ENCODE measurements at regions not wholly inside any gene's neighbourhood (a gene's known extent, or its start where the extent isn't known, plus 50 kb on each side); places are given as distances from the start of the nearest gene placed in this dataset.
"Not testable (repeated sequence)": the region's sequence is repeated elsewhere in the genome, so short reads cannot be mapped to it uniquely, and the experiment has no call there.

- in situ Hi-C loops (cut with MboI; ENCODE audit: low sequenced_read_pairs) = no loop called here
These were observed 144.0 kb upstream of the ITGB1 start for GRCh38 chr10:33102071-33102470.

GRCh38 chr10:33101392-33101787 lies 143.4 kb upstream of the ITGB1 start:
- in situ Hi-C loops (cut with MboI; ENCODE audit: low sequenced_read_pairs) = no loop called here

- in situ Hi-C loops (cut with MboI; ENCODE audit: low sequenced_read_pairs) = no loop called here
These were observed 142.9 kb upstream of the ITGB1 start for GRCh38 chr10:33100781-33101391.

- in situ Hi-C loops (cut with MboI; ENCODE audit: low sequenced_read_pairs) = no loop called here
These were observed 141.7 kb upstream of the ITGB1 start for GRCh38 chr10:33099748-33100147.

- in situ Hi-C loops (cut with MboI; ENCODE audit: low sequenced_read_pairs) = no loop called here
These were observed 141.1 kb upstream of the ITGB1 start for GRCh38 chr10:33098951-33099663.

GRCh38 chr10:33095867-33096815 lies 138.1 kb upstream of the ITGB1 start:
- in situ Hi-C loops (cut with MboI; ENCODE audit: low sequenced_read_pairs) = no loop called here

- in situ Hi-C loops (cut with MboI; ENCODE audit: low sequenced_read_pairs) = no loop called here
These were observed 136.4 kb upstream of the ITGB1 start for GRCh38 chr10:33094263-33095051.

- in situ Hi-C loops (cut with MboI; ENCODE audit: low sequenced_read_pairs) = no loop called here
These were observed 135.3 kb upstream of the ITGB1 start for GRCh38 chr10:33093362-33093761.

- in situ Hi-C loops (cut with MboI; ENCODE audit: low sequenced_read_pairs) = no loop called here
These were observed 134.6 kb upstream of the ITGB1 start for GRCh38 chr10:33092596-33092995.

- in situ Hi-C loops (cut with MboI; ENCODE audit: low sequenced_read_pairs) = no loop called here
These were observed 133.2 kb upstream of the ITGB1 start for GRCh38 chr10:33091201-33091600.

- in situ Hi-C loops (cut with MboI; ENCODE audit: low sequenced_read_pairs) = no loop called here
These were observed 131.0 kb upstream of the ITGB1 start for GRCh38 chr10:33088990-33089389.

GRCh38 chr10:33087922-33088321 lies 129.9 kb upstream of the ITGB1 start:
- in situ Hi-C loops (cut with MboI; ENCODE audit: low sequenced_read_pairs) = no loop called here

GRCh38 chr10:33087152-33087551 lies 129.1 kb upstream of the ITGB1 start:
- in situ Hi-C loops (cut with MboI; ENCODE audit: low sequenced_read_pairs) = no loop called here

GRCh38 chr10:33086100-33086499 lies 128.1 kb upstream of the ITGB1 start:
- in situ Hi-C loops (cut with MboI; ENCODE audit: low sequenced_read_pairs) = no loop called here

GRCh38 chr10:33085313-33085833 lies 127.3 kb upstream of the ITGB1 start:
- in situ Hi-C loops (cut with MboI; ENCODE audit: low sequenced_read_pairs) = no loop called here

GRCh38 chr10:33084453-33084852 lies 126.4 kb upstream of the ITGB1 start:
- in situ Hi-C loops (cut with MboI; ENCODE audit: low sequenced_read_pairs) = no loop called here

- in situ Hi-C loops (cut with MboI; ENCODE audit: low sequenced_read_pairs) = no loop called here
These were observed 124.4 kb upstream of the ITGB1 start for GRCh38 chr10:33082373-33082895.

- in situ Hi-C loops (cut with MboI; ENCODE audit: low sequenced_read_pairs) = not testable (repeated sequence)
These were observed 122.4 kb upstream of the ITGB1 start for GRCh38 chr10:33080467-33080866.

- in situ Hi-C loops (cut with MboI; ENCODE audit: low sequenced_read_pairs) = no loop called here
These were observed 116.4 kb upstream of the ITGB1 start for GRCh38 chr10:33074443-33074842.

- in situ Hi-C loops (cut with MboI; ENCODE audit: low sequenced_read_pairs) = no loop called here
These were observed 115.8 kb upstream of the ITGB1 start for GRCh38 chr10:33073641-33074415.
